ENCODE measurements at regions not wholly inside any gene's neighbourhood (a gene's known extent, or its start where the extent isn't known, plus 50 kb on each side); places are given as distances from the start of the nearest gene placed in this dataset.

- TF ChIP-seq, protein P1, sequence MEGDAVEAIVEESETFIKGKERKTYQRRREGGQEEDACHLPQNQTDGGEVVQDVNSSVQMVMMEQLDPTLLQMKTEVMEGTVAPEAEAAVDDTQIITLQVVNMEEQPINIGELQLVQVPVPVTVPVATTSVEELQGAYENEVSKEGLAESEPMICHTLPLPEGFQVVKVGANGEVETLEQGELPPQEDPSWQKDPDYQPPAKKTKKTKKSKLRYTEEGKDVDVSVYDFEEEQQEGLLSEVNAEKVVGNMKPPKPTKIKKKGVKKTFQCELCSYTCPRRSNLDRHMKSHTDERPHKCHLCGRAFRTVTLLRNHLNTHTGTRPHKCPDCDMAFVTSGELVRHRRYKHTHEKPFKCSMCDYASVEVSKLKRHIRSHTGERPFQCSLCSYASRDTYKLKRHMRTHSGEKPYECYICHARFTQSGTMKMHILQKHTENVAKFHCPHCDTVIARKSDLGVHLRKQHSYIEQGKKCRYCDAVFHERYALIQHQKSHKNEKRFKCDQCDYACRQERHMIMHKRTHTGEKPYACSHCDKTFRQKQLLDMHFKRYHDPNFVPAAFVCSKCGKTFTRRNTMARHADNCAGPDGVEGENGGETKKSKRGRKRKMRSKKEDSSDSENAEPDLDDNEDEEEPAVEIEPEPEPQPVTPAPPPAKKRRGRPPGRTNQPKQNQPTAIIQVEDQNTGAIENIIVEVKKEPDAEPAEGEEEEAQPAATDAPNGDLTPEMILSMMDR (IDR thresholded peaks at IDR 0.05; ENCODE audit: insufficient read depth, low read length), result no peak
- TF ChIP-seq SPI1 (IDR thresholded peaks at IDR 0.05; ENCODE audit: borderline replicate concordance, low read depth), result no peak
Observed at GRCh38 chrX:142299406-142299805, 94.3 kb upstream of the MAGEC2 start.

Data from HL-60 (cell line).